GM12865 (cell line): ENCODE measurements at regions not wholly inside any gene's neighbourhood (a gene's known extent, or its start where the extent isn't known, plus 50 kb on each side); places are given as distances from the start of the nearest gene placed in this dataset.

Experiments
- DNase-seq: peaks from one replicate; pipeline ENCODE4 v3.0.0; 2010; ENCODE audit warnings: low read depth
- H3K4me3 ChIP-seq: 2 replicates; pipeline ENCODE4 v1.5.1; 2011; ENCODE audit warnings: mild to moderate bottlenecking, low read depth, low read length, control low read depth
- TF ChIP-seq, protein P1 (sequence below): IDR thresholded peaks from 2 replicates; pipeline ENCODE4 v1.5.1; 2011; ENCODE audit warnings: low read length, control low read depth, low read depth, inconsistent platforms; ENCODE audit not compliant: insufficient read depth; ENCODE audit errors: missing control alignments

- H3K4me3 ChIP-seq, result no peak overlapping the region
- DNase-seq, result no peak
- TF ChIP-seq, protein P1, sequence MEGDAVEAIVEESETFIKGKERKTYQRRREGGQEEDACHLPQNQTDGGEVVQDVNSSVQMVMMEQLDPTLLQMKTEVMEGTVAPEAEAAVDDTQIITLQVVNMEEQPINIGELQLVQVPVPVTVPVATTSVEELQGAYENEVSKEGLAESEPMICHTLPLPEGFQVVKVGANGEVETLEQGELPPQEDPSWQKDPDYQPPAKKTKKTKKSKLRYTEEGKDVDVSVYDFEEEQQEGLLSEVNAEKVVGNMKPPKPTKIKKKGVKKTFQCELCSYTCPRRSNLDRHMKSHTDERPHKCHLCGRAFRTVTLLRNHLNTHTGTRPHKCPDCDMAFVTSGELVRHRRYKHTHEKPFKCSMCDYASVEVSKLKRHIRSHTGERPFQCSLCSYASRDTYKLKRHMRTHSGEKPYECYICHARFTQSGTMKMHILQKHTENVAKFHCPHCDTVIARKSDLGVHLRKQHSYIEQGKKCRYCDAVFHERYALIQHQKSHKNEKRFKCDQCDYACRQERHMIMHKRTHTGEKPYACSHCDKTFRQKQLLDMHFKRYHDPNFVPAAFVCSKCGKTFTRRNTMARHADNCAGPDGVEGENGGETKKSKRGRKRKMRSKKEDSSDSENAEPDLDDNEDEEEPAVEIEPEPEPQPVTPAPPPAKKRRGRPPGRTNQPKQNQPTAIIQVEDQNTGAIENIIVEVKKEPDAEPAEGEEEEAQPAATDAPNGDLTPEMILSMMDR, result no peak
Observed at GRCh38 chr2:53173698-53174455, 593.7 kb upstream of the CHAC2 start.

- H3K4me3 ChIP-seq, result no peak overlapping the region
- TF ChIP-seq, protein P1, result no peak
- DNase-seq, result no peak
Observed at GRCh38 chr2:53173091-53173490, 594.5 kb upstream of the CHAC2 start.

GRCh38 chr2:53170466-53170865, 597.1 kb upstream of the CHAC2 start:
- no peak for DNase-seq
- TF ChIP-seq, protein P1, result no peak
- H3K4me3 ChIP-seq, result no peak overlapping the region

GRCh38 chr2:53167227-53167626, 600.4 kb upstream of the CHAC2 start:
- DNase-seq, result no peak
- TF ChIP-seq, protein P1, result no peak
- H3K4me3 ChIP-seq, result no peak overlapping the region

DNA sequence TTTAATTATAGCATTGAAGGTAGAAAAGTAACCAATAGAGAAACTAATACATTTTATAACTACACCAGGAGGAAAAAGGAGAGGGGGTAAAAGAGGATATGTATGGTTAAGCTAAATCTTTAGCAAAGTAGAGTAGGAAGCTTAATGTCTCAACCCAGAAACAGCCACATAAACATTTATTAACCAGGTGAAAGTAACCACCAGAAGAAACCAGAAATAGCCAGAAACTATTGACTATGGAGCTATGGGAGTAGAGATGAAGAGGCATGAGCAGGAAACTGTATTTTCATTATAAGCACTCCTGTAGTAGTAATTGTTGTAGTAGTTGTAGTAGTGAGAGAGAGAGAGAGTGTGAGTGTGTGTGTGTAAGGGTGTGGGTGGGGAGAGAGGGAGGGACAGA, 617.5 kb upstream of the CHAC2 start:
- DNase-seq, result no peak
- TF ChIP-seq, protein P1, result no peak
- H3K4me3 ChIP-seq, result no peak overlapping the region

- H3K4me3 ChIP-seq, result no peak overlapping the region
- TF ChIP-seq, protein P1, result no peak
Observed at GRCh38 chr2:53148221-53148620, 619.4 kb upstream of the CHAC2 start.

DNA sequence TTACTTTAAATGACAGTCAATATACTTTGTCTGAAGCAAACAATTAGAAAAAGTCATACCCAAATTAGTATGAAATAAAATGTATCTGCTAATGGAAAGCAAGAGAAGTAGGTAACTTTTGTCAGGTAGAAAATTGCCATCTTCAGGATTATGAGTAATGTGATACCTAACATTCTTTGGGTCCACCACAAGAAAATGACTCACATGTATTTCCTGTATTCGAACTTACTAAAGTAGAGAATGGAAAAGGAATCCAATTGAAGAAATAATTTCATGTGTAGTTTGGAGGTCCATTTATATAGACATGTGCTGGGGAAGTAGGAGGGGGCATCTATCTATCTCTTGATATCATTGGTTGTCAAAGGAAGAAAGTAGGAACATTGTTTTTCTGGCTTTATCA, 636.2 kb upstream of the CHAC2 start:
- TF ChIP-seq, protein P1, result no peak
- H3K4me3 ChIP-seq, result no peak overlapping the region
- DNase-seq, result no peak

More at GRCh38 chr2:53148221-53148620, 619.4 kb upstream of the CHAC2 start:
- DNase-seq, result no peak
